ENCODE measurements at regions not wholly inside any gene's neighbourhood (a gene's known extent, or its start where the extent isn't known, plus 50 kb on each side); places are given as distances from the start of the nearest gene placed in this dataset.
"Not testable (repeated sequence)": the region's sequence is repeated elsewhere in the genome, so short reads cannot be mapped to it uniquely, and the experiment has no call there.

GRCh38 chr4:71841336-71841735, 57.5 kb upstream of the GC start:
- no peak for DNase-seq (ENCODE audit: low spot score)

- DNase-seq (ENCODE audit: low spot score) = no peak
These were observed 63.4 kb upstream of the GC start for GRCh38 chr4:71847300-71847699.

- no peak for DNase-seq (ENCODE audit: low spot score)
These were observed 72.1 kb upstream of the GC start for GRCh38 chr4:71855944-71856343.

- DNase-seq (ENCODE audit: low spot score) = no peak
These were observed 74.0 kb upstream of the GC start for GRCh38 chr4:71857713-71858451.

GRCh38 chr4:71860643-71861042, 76.8 kb upstream of the GC start:
- no peak for DNase-seq (ENCODE audit: low spot score)

- no peak for DNase-seq (ENCODE audit: low spot score)
These were observed 78.4 kb upstream of the GC start for GRCh38 chr4:71862315-71862714.

GRCh38 chr4:71863457-71863856, 79.6 kb upstream of the GC start:
- DNase-seq (ENCODE audit: low spot score) = no peak

- no peak for DNase-seq (ENCODE audit: low spot score)
These were observed 80.5 kb upstream of the GC start for GRCh38 chr4:71864380-71864779.

- no peak for DNase-seq (ENCODE audit: low spot score)
These were observed 82.5 kb upstream of the GC start for GRCh38 chr4:71866212-71866885.

- no peak for DNase-seq (ENCODE audit: low spot score)
These were observed 83.7 kb upstream of the GC start for GRCh38 chr4:71867598-71867997.

GRCh38 chr4:71870456-71870855, 86.6 kb upstream of the GC start:
- no peak for DNase-seq (ENCODE audit: low spot score)

GRCh38 chr4:71872221-71872620, 88.3 kb upstream of the GC start:
- DNase-seq (ENCODE audit: low spot score) = no peak

GRCh38 chr4:71872767-71873415, 89.0 kb upstream of the GC start:
- no peak for DNase-seq (ENCODE audit: low spot score)

- no peak for DNase-seq (ENCODE audit: low spot score)
These were observed 94.5 kb upstream of the GC start for GRCh38 chr4:71878376-71878775.

- DNase-seq (ENCODE audit: low spot score) = no peak
These were observed 98.4 kb upstream of the GC start for GRCh38 chr4:71882113-71882841.

- DNase-seq (ENCODE audit: low spot score) = not testable (repeated sequence)
These were observed 116.5 kb upstream of the GC start for GRCh38 chr4:71900366-71900765.

GRCh38 chr4:71905594-71905993, 121.7 kb upstream of the GC start:
- not testable (repeated sequence) for DNase-seq (ENCODE audit: low spot score)

- no peak for DNase-seq (ENCODE audit: low spot score)
These were observed 122.2 kb upstream of the GC start for GRCh38 chr4:71906096-71906495.

- no peak for DNase-seq (ENCODE audit: low spot score)
These were observed 123.2 kb upstream of the GC start for GRCh38 chr4:71907071-71907470.

GRCh38 chr4:71907782-71908181, 123.9 kb upstream of the GC start:
- peak; percentile 15 for DNase-seq (ENCODE audit: low spot score)

- DNase-seq (ENCODE audit: low spot score) = no peak
These were observed 118.5 kb upstream of the NPFFR2 start for GRCh38 chr4:71913275-71913674.

GRCh38 chr4:71923070-71923469, 108.7 kb upstream of the NPFFR2 start:
- DNase-seq (ENCODE audit: low spot score) = no peak

- no peak for DNase-seq (ENCODE audit: low spot score)
These were observed 101.3 kb upstream of the NPFFR2 start for GRCh38 chr4:71930459-71930858.
